ENCODE measurements at regions not wholly inside any gene's neighbourhood (a gene's known extent, or its start where the extent isn't known, plus 50 kb on each side); places are given as distances from the start of the nearest gene placed in this dataset.
A peak's percentile ranks its signal among the peaks of the same experiment; 100 is the strongest.

- DNase-seq (ENCODE audit: low spot score) = no peak
These were observed 799.0 kb downstream of the TLR4 start for GRCh38 chr9:118503236-118503635.

GRCh38 chr9:118510711-118511110, 806.5 kb downstream of the TLR4 start:
- DNase-seq (ENCODE audit: low spot score) = no peak

DNA sequence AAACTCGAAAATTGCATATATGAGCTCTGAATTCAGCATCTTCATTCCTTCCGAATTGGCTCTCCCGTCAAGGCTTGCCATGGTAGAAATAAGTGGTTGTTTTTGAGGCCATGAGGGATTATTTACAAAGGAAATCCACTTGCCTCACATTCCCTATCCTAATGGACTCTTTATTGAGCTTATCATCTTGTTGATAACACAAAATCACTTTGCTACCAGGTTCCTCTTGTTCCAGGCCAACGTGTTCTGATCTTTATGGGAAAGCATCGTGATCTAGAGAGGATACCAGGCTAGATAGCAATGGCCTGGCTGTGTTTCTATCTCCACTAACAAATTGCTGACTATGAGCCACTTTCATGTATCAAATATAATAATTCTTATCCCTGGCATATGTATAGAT, 811.7 kb downstream of the TLR4 start:
- peak; percentile 1 for DNase-seq (ENCODE audit: low spot score)

- DNase-seq (ENCODE audit: low spot score) = no peak
These were observed 817.1 kb downstream of the TLR4 start for GRCh38 chr9:118521261-118521660.

DNA sequence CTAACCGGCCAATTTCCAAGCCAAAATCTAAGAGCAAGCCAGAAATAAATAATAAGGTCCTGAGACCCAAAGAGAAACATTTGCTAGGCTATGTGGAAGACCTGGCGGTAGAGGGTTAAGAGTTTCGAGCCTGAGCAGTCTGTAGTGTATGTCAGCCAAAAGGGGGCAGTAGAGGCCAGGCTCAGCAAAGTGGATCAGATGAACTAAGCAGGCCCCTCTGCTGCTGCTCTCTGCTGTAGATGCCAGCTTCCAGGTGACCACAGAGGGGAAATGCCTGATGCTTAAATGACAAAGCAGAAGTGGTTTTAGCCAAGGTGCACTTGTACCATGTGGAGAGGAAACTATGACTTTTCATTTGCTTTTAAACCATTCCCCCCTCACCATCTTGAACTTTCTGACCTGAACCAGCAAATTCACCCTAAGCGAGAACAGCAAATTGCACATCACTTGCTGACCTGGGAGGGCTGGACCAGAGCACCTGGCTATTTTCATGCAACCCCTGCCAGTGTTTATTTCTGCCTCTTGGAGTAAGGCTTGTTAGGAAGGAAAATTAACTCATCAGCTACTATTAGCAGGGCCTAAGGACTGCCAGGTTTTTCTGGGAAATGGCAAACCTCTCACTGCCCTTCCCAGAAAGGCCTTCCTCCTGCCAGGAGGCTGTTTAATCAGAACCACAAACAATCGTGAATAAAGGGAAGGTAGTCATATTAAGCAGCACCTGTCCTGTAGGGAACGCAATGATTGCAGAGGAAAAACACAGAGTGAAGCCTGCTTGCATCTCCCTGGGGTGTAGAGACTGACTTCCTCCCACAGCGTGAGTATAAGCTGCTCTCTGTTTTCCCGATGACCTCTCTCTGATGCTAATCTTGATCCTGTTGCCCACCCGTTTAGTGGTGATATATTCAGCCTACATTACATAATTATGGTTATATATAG, 818.2 kb downstream of the TLR4 start:
- DNase-seq (ENCODE audit: low spot score) = peak; percentile 41

DNA sequence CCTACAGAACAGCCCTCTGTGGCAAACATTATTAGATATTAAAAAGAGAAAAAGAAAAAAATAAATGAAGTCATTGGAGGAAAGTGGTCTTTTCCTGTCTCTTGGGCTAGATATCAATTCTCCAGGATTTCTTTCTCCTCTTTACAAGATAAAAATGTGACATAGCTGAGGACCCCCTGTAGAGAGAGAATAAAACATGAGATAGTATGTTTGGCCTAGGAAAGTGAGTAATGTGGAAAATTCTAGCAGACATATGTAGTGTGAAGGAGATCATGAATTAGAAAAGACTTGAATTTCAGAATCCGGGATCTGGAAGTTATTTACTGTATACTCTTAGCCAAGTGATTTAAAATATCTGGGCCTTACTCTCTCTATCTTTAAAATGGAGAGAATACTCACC, 823.1 kb downstream of the TLR4 start:
- DNase-seq (ENCODE audit: low spot score) = no peak

- DNase-seq (ENCODE audit: low spot score) = no peak
These were observed 825.0 kb downstream of the TLR4 start for GRCh38 chr9:118529210-118529609.

DNA sequence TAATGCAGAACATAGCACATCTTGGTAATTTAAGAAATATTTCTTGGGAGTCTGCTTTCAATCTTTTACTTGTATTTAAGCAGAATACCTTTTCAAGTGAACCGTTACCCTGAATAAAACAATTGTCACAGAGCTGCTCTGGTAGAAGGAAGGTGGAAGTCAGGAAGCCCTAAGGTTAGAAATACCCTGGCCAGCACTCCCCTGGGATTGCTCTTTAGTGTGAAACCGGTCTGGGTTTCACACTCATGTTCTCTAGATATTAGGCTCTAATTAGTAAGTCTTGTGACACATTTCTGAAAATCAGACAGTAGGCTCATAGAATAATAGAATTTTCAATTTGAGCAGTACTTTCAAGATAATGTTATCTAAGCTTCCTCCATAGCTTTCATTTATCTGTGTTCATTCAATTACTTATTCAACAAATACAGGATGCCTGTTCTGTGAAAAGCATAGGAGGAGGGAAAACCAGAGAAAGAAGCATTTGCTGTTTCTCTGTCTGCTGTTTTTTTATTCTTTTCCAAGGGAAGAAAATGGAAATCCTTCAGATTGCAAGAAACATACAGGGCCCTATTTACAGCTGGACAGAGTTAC, 825.5 kb downstream of the TLR4 start:
- DNase-seq (ENCODE audit: low spot score) = no peak

- no peak for DNase-seq (ENCODE audit: low spot score)
These were observed 828.4 kb downstream of the TLR4 start for GRCh38 chr9:118532592-118532991.

GRCh38 chr9:118533101-118533500, 828.9 kb downstream of the TLR4 start:
- DNase-seq (ENCODE audit: low spot score) = no peak

DNA sequence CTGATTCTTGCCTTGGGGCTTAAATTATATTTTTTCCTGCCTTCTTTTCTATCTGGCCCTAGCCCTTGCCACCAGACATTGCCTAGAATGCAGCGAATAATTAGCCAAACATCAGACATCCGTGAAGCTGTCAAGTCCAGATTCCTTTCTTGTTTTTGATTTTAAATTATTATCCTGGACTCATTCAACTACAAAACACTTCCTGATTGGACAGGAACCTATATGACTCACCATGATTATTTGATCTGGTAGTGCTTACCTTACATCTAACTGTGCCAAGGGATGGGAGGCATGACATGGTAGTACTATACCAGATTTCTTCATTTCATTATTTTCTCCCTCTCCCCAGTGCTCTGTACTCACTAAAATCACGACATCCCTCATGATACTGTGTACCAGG, 829.6 kb downstream of the TLR4 start:
- DNase-seq (ENCODE audit: low spot score) = no peak

- no peak for DNase-seq (ENCODE audit: low spot score)
These were observed 832.0 kb downstream of the TLR4 start for GRCh38 chr9:118536153-118536552.

- no peak for DNase-seq (ENCODE audit: low spot score)
These were observed 830.3 kb downstream of the BRINP1 start for GRCh38 chr9:118538959-118539358.

DNA sequence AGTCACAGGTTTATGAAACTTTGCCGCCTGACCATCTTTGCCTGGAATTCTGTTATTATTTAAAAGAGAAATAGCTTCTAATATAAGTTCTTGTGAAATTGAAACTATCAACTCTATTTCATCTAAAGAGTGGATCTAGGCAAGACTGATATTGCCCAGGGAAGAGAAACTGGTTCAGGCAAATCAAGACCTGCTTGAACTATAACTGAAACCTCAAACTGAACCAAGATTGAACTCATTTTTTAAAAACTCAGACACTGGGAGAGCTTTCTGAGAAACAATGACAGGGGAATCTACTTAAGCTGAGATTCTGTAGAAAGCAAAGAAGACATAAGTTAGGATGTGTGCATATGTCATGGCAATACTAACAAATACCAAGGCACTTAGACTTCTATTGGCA, 815.8 kb downstream of the BRINP1 start:
- DNase-seq (ENCODE audit: low spot score) = no peak

DNA sequence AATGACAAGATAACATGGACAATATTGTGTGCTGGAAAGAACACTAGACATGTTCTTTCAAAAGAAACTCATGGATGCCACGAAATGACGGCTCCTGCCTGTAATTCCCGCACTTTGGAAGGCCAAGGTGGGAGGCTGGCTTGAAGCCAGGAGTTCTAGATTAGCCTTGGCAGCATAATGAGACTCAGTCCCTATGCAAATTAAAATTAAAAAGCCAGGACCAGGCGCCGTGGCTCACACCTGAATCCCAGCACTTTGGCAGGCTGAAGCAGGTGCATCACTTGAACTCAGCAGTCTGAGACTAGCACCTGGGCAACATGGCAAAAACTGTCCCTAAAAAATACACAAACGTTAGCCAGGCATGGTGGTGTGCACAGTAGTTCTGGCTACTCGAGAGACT, 814.2 kb downstream of the BRINP1 start:
- no peak for DNase-seq (ENCODE audit: low spot score)

DNA sequence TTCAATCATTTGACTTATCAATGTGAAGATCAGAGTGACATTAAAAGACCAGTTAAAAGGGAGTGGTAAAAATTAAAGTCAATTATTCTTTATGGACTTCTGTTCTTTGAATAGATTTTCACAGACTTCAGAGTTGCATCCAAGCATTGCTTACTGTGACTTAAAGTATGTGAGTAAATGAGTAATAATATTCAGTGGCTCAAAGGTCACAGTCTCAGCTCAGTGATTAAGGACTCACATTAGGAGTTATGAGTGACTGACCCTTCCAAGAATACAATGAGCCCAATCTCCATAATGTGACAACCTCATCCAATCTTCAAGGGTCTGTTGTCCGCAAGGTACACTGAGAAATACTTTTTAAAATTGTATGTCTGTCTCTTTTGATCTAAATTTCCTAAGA, 811.2 kb downstream of the BRINP1 start:
- no peak for DNase-seq (ENCODE audit: low spot score)

- DNase-seq (ENCODE audit: low spot score) = no peak
These were observed 810.3 kb downstream of the BRINP1 start for GRCh38 chr9:118558891-118559290.

DNA sequence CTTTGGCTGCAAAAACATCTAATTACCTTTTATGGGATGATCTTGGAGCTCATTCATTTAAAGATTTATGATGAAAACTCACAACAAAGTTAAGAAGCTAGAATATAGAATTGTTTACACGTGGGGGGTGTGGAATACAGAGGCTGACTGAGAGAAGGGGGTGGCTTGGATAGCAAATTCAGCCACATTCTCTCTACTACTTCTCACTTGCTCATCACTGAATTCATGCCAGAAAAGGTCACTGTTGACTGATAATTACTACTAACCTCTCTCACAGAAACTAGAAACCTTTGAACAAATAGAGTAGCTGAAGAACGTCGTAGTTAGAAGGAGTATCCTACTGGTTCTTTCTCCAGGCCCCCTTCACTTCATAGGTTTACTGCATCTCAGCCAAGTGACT, 808.2 kb downstream of the BRINP1 start:
- DNase-seq (ENCODE audit: low spot score) = no peak

GRCh38 chr9:118563677-118564076, 805.6 kb downstream of the BRINP1 start:
- no peak for DNase-seq (ENCODE audit: low spot score)

DNA sequence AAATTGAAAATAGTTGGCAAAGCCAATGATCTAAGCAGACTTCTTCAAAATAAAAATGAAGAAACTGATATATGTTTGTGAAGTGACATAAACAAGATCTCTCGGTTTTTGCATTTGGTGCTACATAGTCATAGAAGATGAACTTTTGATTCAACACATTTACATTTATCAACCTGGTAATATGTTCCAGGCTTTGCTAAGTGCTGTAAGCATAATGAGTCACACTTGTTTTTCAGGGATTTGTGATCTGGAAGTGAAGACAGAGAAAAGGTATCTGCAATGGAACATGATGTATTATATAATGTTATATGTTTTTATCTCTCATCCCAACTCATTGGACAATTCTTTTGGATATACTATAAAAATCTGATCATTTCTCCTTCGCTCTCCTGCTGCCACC, 801.4 kb downstream of the BRINP1 start:
- no peak for DNase-seq (ENCODE audit: low spot score)

GRCh38 chr9:118568704-118569103, 800.5 kb downstream of the BRINP1 start:
- DNase-seq (ENCODE audit: low spot score) = no peak

DNA sequence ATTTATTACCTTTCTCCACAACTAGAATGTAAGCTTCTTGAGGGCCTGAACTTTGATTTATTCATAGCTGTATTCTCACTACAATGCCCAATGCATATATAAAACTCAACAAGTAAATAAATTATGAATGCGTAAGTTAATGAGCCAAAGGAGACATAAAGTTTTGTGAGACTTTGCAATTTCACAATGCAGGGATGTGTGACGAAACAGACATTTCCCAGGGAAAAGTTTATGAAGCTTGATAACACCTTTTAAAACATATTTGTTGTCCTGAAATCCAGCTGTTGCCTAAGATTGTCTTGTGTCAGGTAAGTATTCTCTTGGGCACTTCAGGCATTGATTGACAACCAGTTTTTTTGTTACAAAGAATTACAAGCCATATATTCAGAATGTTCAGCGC, 800.1 kb downstream of the BRINP1 start:
- DNase-seq (ENCODE audit: low spot score) = no peak

DNA sequence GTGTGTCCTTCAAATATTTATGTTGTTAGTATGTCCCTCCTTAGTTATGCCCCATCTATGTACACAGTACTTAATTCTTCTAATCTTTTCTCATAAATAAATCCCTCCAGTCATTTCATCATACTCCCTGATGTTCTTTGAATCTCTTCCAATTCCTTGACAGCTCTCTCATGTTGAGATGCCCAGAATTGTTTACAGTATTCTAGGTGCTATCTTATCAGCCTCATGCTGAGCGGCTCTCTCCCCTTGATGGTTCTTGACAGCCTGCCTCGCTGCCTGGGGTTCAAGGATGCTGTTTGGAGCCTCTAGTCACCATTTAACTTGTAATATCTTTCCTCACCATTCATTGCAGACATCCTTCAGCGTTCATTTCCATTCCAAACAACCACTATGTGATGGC, 799.2 kb downstream of the BRINP1 start:
- DNase-seq (ENCODE audit: low spot score) = no peak
